Fibroblast of lung (primary cell): ENCODE measurements at regions not wholly inside any gene's neighbourhood (a gene's known extent, or its start where the extent isn't known, plus 50 kb on each side); places are given as distances from the start of the nearest gene placed in this dataset.
A peak's percentile ranks its signal among the peaks of the same experiment; 100 is the strongest.

Experiments
- DNase-seq, 2 donors: peaks; one replicate each; pipeline versions ENCODE4 v3.0.0 to v3.0.0-alpha.2; 2010; ENCODE audit warnings: low read depth in 2 of 2
- H2AFZ ChIP-seq: 2 replicates; pipeline ENCODE4 v1.5.1; 2012; ENCODE audit warnings: low read length, control low read depth, inconsistent platforms
- H3K27ac ChIP-seq: 2 replicates; pipeline ENCODE4 v1.5.1; 2011; ENCODE audit warnings: low read length, control low read depth; ENCODE audit not compliant: insufficient read depth
- H3K27me3 ChIP-seq: 2 replicates; pipeline ENCODE4 v1.5.1; 2011; ENCODE audit warnings: mild to moderate bottlenecking, low read length; ENCODE audit not compliant: control insufficient read depth, insufficient read depth
- H3K36me3 ChIP-seq: 2 replicates; pipeline ENCODE4 v1.5.1; 2011; ENCODE audit warnings: low read length; ENCODE audit not compliant: control insufficient read depth, insufficient read depth
- H3K4me1 ChIP-seq: 2 replicates; pipeline ENCODE4 v1.5.1; 2011; ENCODE audit warnings: low read length; ENCODE audit not compliant: control insufficient read depth, insufficient read depth; ENCODE audit errors: extremely low read depth
- H3K4me2 ChIP-seq: 2 replicates; pipeline ENCODE4 v1.5.1; 2011; ENCODE audit warnings: low read length, control low read depth; ENCODE audit not compliant: insufficient read depth; ENCODE audit errors: extremely low read depth
- H3K4me3 ChIP-seq, 4 experiments: fragments of 200-600 bp in 1 of 4; sonication (generic) in 1 of 4; replicated peaks in 1 of 4; 2 replicates each; pipeline ENCODE4 v1.5.1; 2011 to 2016; ENCODE audit warnings: low read length in 4 of 4, low read depth in 3 of 4, mild to moderate bottlenecking in 3 of 4, control low read depth in 2 of 4, inconsistent platforms in 1 of 4, mixed read lengths in 1 of 4; ENCODE audit not compliant: insufficient read depth in 1 of 4; ENCODE audit errors: control extremely low read depth in 1 of 4
- H3K79me2 ChIP-seq: 2 replicates; pipeline ENCODE4 v1.5.1; 2012; ENCODE audit warnings: mild to moderate bottlenecking, low read length, inconsistent platforms; ENCODE audit not compliant: control insufficient read depth, insufficient read depth
- H3K9ac ChIP-seq: 2 replicates; pipeline ENCODE4 v1.5.1; 2011; ENCODE audit warnings: mild to moderate bottlenecking, low read length, control low read depth; ENCODE audit not compliant: insufficient read depth
- H3K9me3 ChIP-seq: 2 replicates; pipeline ENCODE4 v1.5.1; 2012; ENCODE audit warnings: low read depth, low read length; ENCODE audit not compliant: control insufficient read depth, insufficient read depth
- H4K20me1 ChIP-seq: 2 replicates; pipeline ENCODE4 v1.5.1; 2011; ENCODE audit warnings: low read length; ENCODE audit not compliant: control insufficient read depth, insufficient read depth; ENCODE audit errors: extremely low read depth
- CTCF ChIP-seq, 2 donors: IDR thresholded peaks in 1 of 2; conservative IDR thresholded peaks in 1 of 2; 1 replicate in 1 of 2; 2 replicates in 1 of 2; pipeline ENCODE4 v1.5.1; 2011 to 2012; ENCODE audit warnings: low read length in 2 of 2, control low read depth in 1 of 2, inconsistent platforms in 1 of 2, low read depth in 1 of 2, mild to moderate bottlenecking in 1 of 2
- EZH2 ChIP-seq: IDR thresholded peaks from 2 replicates; pipeline ENCODE4 v1.5.1; 2012; ENCODE audit warnings: low read length, control low read depth, mild to moderate bottlenecking; ENCODE audit errors: missing control alignments

GRCh38 chr18:55152801-55153200, 193.5 kb upstream of the CCDC68 start:
- Histone ChIP-seq H3K79me2 (no peaks in the 10 kb centered on the region), H3K9me3 (no peaks in the 10 kb centered on the region), H3K4me1 (no peaks in the 10 kb centered on the region), H3K4me3 (no peak overlapping the region), H3K9ac (no peak overlapping the region), H2AFZ (no peak overlapping the region), H4K20me1 (no peaks in the 10 kb centered on the region), H3K27me3 (no peaks in the 10 kb centered on the region), H3K27ac (no peak overlapping the region), H3K36me3 (no peaks in the 10 kb centered on the region), H3K4me2 (no peak overlapping the region)
- TF ChIP-seq CTCF (conservative IDR thresholded peaks at IDR 0.05 in 1 of 2, IDR thresholded peaks at IDR 0.05 in 1 of 2; ENCODE audit: low read depth in 1 of 2, low read length in 2 of 2) = no peak
- no peak for TF ChIP-seq EZH2
- peak; percentile 31 to 78 for DNase-seq

GRCh38 chr18:55149994-55150393, 190.7 kb upstream of the CCDC68 start:
- Histone ChIP-seq H2AFZ (no peak overlapping the region), H3K27ac (no peak overlapping the region), H3K4me2 (no peak overlapping the region), H3K4me3 (no peak overlapping the region), H3K9me3 (no peaks in the 10 kb centered on the region), H3K79me2 (no peaks in the 10 kb centered on the region), H3K27me3 (no peaks in the 10 kb centered on the region), H3K9ac (no peak overlapping the region), H4K20me1 (no peaks in the 10 kb centered on the region), H3K36me3 (no peaks in the 10 kb centered on the region), H3K4me1 (no peaks in the 10 kb centered on the region)
- DNase-seq = peak in 1 of 2 donors; percentile 60
- TF ChIP-seq EZH2 = no peak
- no peak for TF ChIP-seq CTCF (conservative IDR thresholded peaks at IDR 0.05 in 1 of 2, IDR thresholded peaks at IDR 0.05 in 1 of 2; ENCODE audit: low read depth in 1 of 2, low read length in 2 of 2)

- H3K27me3 ChIP-seq = no peaks in the 10 kb centered on the region
- H2AFZ ChIP-seq = no peak overlapping the region
- no peak overlapping the region for H3K4me2 ChIP-seq
- no peaks in the 10 kb centered on the region for H4K20me1 ChIP-seq
- no peak overlapping the region for H3K9ac ChIP-seq
- no peaks in the 10 kb centered on the region for H3K79me2 ChIP-seq
- DNase-seq = no peak
- H3K36me3 ChIP-seq = no peaks in the 10 kb centered on the region
- no peaks in the 10 kb centered on the region for H3K4me1 ChIP-seq
- no peak overlapping the region for H3K4me3 ChIP-seq
- no peak overlapping the region for H3K27ac ChIP-seq
- H3K9me3 ChIP-seq = no peaks in the 10 kb centered on the region
- TF ChIP-seq EZH2 = no peak
- TF ChIP-seq CTCF (conservative IDR thresholded peaks at IDR 0.05 in 1 of 2, IDR thresholded peaks at IDR 0.05 in 1 of 2; ENCODE audit: low read depth in 1 of 2, low read length in 2 of 2) = no peak
These were observed 188.5 kb upstream of the CCDC68 start for GRCh38 chr18:55147791-55148190.
